Naive thymus-derived CD8-positive, alpha-beta T cell (primary cell): ENCODE measurements at regions not wholly inside any gene's neighbourhood (a gene's known extent, or its start where the extent isn't known, plus 50 kb on each side); places are given as distances from the start of the nearest gene placed in this dataset.

Experiments
- ATAC-seq, 2 donors: fragments of 150-1000 bp; cut with Tn5 transposase in 1 of 2; sonication (Bioruptor Pico), chemical (Tn5 transposase) in 1 of 2; 1 replicate in 1 of 2; 2 replicates in 1 of 2; pipeline ENCODE4 v1.10.0; 2021; ENCODE audit warnings: mild to moderate bottlenecking in 2 of 2, moderate library complexity in 2 of 2
- POLR2A ChIA-PET: fragments of 350-600 bp; sonication (Branson Sonifier 250); formaldehyde crosslinking; loops from one replicate; lab custom pipeline; 2021; ENCODE audit warnings: antibody characterized with exemption; lab: Charles Lee
- DNase-seq, 10 donors: peaks; one replicate each; pipeline versions ENCODE4 v3.0.0 to v3.0.0-alpha.2; 2020 to 2022
- H3K27ac Mint-ChIP-seq, 10 donors: one replicate each; pipeline ENCODE4 v1.8.0; 2020 to 2022; ENCODE audit warnings: mild to moderate bottlenecking in 10 of 10, mixed read lengths in 10 of 10, moderate library complexity in 4 of 10, inconsistent platforms in 1 of 10
- H3K27me3 Mint-ChIP-seq, 5 donors: one replicate each; pipeline ENCODE4 v1.8.0; 2021 to 2022; ENCODE audit warnings: mixed read lengths in 5 of 5
- H3K36me3 Mint-ChIP-seq, 3 donors: one replicate each; pipeline ENCODE4 v1.8.0; 2020 to 2022; ENCODE audit warnings: mixed read lengths in 3 of 3, mild to moderate bottlenecking in 2 of 3, inconsistent platforms in 1 of 3
- H3K4me1 Mint-ChIP-seq, 4 donors: one replicate each; pipeline ENCODE4 v1.8.0; 2021 to 2022; ENCODE audit warnings: mixed read lengths in 4 of 4
- H3K4me3 Mint-ChIP-seq, 10 donors: one replicate each; pipeline ENCODE4 v1.8.0; 2020 to 2022; ENCODE audit warnings: mild to moderate bottlenecking in 10 of 10, mixed read lengths in 10 of 10, moderate library complexity in 6 of 10, inconsistent platforms in 1 of 10
- H3K9me3 Mint-ChIP-seq, 9 donors: one replicate each; pipeline ENCODE4 v1.8.0; 2020 to 2022; ENCODE audit warnings: mixed read lengths in 9 of 9, mild to moderate bottlenecking in 3 of 9, inconsistent platforms in 1 of 9, moderate library complexity in 1 of 9

DNA sequence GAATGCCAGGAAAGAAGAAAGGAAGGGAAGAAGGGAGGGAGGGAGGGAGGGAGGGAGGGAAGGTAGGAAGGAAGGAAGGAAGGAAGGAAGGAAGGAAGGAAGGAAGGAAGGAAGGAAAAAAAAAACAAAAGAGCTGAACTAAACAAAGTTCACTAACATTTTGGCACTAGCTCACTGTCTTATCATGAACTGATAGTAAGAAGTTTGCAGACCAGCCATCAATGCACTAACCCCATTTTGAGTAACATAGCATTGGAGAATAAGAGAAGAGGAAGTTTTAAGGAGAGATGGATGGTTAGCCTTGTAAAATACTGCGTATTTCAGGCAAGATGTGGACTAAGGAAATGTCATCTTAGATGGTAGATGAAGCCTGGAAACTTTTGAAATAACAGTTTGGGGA lies 1136.0 kb downstream of the FLRT2 start:
- POLR2A ChIA-PET: no interaction called here
- H3K27me3 Mint-ChIP-seq: peaks cover 0 to 2% (median 0%) of the 10 kb centered on the region in 5 donors

DNA sequence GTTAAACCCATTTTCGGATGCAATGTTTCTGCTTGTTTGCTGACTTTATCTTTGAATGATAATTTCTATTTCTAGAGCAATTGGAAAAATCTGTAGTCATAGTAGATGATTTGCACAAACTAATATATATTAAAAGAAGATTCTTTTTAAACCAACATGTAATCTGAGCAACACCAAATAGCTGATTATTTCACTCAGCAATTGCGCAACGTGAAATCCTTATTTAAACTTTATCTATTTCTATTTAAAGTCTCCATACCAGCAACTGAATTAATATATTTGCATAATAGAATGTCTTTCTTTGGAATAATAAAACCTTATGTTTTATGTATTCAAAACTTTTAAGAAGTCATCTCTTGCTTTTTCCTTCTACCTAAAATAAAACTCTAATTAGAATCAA lies 1132.4 kb downstream of the FLRT2 start:
- no peak overlapping the region for H3K4me3 Mint-ChIP-seq
- POLR2A ChIA-PET: no interaction called here
- no peaks in the 10 kb centered on the region for H3K36me3 Mint-ChIP-seq
- no peak for ATAC-seq
- no peaks in the 10 kb centered on the region for H3K4me1 Mint-ChIP-seq
- no peaks in the 10 kb centered on the region for H3K27me3 Mint-ChIP-seq
- peaks cover 0 to 10% (median 3%) of the 10 kb centered on the region in 9 donors for H3K9me3 Mint-ChIP-seq
- DNase-seq: no peak
- H3K27ac Mint-ChIP-seq: no peak overlapping the region

More for the DNA sequence above, 1136.0 kb downstream of the FLRT2 start:
- DNase-seq (no peak), ATAC-seq (no peak)
- no peaks in the 10 kb centered on the region for H3K4me1 Mint-ChIP-seq
- H3K4me3 Mint-ChIP-seq: no peak overlapping the region
- H3K9me3 Mint-ChIP-seq: peaks cover 0 to 10% (median 6%) of the 10 kb centered on the region in 9 donors
- no peak overlapping the region for H3K27ac Mint-ChIP-seq
- H3K36me3 Mint-ChIP-seq: no peaks in the 10 kb centered on the region

DNA sequence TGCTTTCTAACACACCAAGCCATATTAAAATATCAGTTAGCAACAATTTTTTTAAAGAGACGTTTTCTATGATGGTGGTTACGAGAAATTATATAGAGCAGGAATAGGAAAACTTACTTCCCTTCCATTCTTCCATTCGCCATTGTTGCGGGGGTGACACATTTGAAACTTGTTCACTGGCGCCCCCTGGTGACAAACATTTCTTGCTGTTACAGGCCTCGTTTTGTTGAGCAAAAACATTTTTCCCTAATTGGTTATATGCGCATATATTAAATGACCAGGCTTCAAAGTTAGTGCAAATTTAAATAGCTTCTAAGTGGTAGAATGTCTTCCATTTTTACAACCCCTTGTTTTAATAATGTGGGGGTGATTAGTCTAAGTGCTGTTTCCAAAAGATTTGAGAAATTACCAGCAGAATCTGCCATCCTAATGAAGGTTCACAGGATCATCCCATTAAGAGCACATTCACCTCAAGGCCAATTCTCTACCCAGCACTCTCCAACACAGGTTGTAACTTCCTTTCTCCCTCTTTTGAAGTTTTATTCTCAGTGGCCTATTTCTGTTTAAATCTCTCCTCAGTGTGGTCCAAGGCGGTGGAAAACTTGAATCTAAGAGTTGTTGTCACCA lies 1124.7 kb downstream of the FLRT2 start:
- POLR2A ChIA-PET: no interaction called here
- Mint-ChIP-seq H3K27ac (no peak overlapping the region), H3K36me3 (no peaks in the 10 kb centered on the region), H3K4me1 (peaks cover 0 to 2% (median 0%) of the 10 kb centered on the region in 4 donors), H3K4me3 (no peak overlapping the region), H3K27me3 (no peaks in the 10 kb centered on the region), H3K9me3 (peaks cover 0 to 12% (median 0%) of the 10 kb centered on the region in 9 donors)
- DNase-seq: peak in 1 of 10 donors; percentile 7
- no peak for ATAC-seq

DNA sequence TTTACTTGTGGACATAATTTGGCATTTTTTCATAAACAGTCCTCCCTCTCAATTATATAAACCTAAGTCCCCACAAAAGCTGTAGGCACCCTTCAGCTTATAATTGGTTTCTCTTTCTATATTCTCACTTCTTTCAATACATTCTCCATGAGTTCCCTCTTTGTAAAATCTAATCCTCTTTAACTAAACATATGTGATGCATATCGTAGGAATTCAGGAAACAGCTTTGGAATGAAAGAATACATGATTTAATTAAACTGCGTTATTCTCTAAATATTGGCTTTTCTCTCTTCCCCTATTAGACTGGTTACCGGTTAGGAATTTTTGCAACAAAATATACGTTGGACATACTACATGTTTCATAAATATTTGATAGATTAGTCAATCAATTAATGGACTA lies 1122.6 kb downstream of the FLRT2 start:
- Mint-ChIP-seq H3K36me3 (no peaks in the 10 kb centered on the region), H3K9me3 (peaks cover 0 to 24% (median 6%) of the 10 kb centered on the region in 9 donors), H3K27me3 (no peaks in the 10 kb centered on the region), H3K27ac (no peak overlapping the region), H3K4me3 (no peak overlapping the region), H3K4me1 (peaks cover 0 to 2% (median 0%) of the 10 kb centered on the region in 4 donors)
- ATAC-seq (no peak), DNase-seq (no peak)
- POLR2A ChIA-PET: no interaction called here

DNA sequence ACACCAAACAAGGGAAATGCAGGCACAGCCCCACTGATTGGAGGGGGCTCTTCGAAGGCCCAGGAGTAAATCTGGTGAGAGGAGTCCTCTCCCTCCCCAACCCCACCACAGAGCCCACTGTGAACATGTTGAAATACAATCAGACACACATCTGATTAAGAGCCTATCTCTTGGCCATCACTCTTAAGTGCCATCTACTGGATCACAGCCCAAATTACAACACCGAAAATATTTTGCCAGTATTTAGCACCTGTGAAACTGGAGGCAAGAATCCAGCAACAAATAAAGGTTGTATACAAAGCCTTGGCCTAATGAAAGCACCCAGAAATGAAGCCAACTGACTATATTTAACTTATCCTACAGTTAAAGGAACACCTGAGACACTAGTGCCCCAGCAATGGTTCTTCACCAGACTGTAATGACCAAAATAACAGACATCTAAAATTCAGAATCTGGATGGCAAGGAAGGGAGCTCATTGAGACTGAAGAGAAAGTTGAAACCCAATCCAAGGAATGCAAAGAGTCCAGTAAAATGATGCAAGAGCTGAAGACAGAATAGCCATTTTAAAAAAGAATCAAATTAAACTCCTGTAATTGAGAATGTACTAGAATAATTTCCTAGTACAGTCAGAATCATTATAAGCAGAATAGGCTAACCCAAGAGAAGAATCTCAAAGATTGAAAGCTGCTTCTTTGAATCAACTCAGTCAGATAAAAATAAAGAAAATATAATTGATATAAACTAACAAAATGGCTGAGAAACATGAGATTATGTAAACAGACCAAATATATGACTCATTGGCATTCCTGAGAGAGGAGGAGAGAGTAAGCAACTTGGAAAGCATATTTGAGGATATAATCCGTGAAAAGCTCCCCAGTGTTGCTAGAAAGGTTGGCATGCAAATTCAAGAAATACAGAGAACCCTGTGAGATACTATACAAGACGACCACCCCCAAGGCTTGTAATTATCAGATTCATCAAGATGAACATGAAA lies 1117.0 kb downstream of the FLRT2 start:
- Mint-ChIP-seq H3K4me3 (no peak overlapping the region), H3K36me3 (no peaks in the 10 kb centered on the region), H3K4me1 (no peaks in the 10 kb centered on the region), H3K27ac (no peak overlapping the region), H3K9me3 (peaks cover 0 to 24% (median 7%) of the 10 kb centered on the region in 9 donors), H3K27me3 (no peaks in the 10 kb centered on the region)
- POLR2A ChIA-PET: no interaction called here
- DNase-seq: no peak
- ATAC-seq: no peak

DNA sequence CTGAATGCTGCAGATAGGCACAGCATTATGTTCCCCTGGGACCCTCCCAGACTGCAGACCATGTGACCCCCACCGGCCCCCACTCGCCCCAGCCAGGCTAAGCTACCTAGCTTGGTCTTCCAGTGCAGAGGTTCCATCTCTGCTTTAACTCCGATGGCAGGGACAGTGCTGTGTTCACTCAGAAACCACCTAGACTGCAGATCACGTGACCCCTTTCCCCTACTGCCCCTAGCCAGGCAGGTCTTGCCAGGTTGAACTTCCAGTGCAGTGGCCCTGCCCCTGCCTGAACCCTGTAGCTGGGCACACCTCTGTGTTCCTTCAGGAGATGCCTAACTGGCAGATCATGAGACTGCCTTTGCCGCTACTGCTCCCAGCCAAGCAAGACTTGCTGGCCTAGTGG lies 1116.2 kb downstream of the FLRT2 start:
- H3K36me3 Mint-ChIP-seq: no peaks in the 10 kb centered on the region
- no peak overlapping the region for H3K27ac Mint-ChIP-seq
- H3K27me3 Mint-ChIP-seq: no peaks in the 10 kb centered on the region
- H3K9me3 Mint-ChIP-seq: peaks cover 0 to 24% (median 7%) of the 10 kb centered on the region in 9 donors
- no peak overlapping the region for H3K4me3 Mint-ChIP-seq
- H3K4me1 Mint-ChIP-seq: no peaks in the 10 kb centered on the region
- POLR2A ChIA-PET: no interaction called here
- DNase-seq: no peak
- ATAC-seq: no peak

DNA sequence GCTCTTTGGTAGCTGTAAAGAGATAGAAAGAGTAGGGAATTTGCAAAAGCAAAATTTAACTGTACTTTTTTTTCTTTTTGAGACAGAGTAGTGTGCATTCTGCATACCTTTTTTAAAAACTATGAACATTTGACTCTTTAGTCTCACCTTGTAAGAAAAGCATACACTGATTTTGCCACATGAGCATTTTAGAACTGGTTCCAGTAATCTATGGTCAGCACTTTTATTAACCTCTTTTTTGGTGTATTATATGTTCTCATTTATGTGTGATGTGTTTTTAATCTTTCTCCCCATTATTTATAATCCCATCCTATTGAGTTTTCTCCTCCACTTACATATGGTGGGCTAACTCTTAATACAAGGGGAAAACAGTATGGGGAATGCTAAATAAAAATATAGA lies 1111.4 kb downstream of the FLRT2 start:
- ATAC-seq (no peak), DNase-seq (no peak)
- H3K36me3 Mint-ChIP-seq: no peaks in the 10 kb centered on the region
- no peak overlapping the region for H3K27ac Mint-ChIP-seq
- H3K9me3 Mint-ChIP-seq: peaks cover 0 to 18% (median 0%) of the 10 kb centered on the region in 9 donors
- no peaks in the 10 kb centered on the region for H3K27me3 Mint-ChIP-seq
- H3K4me1 Mint-ChIP-seq: no peaks in the 10 kb centered on the region
- POLR2A ChIA-PET: no interaction called here
- no peak overlapping the region for H3K4me3 Mint-ChIP-seq

DNA sequence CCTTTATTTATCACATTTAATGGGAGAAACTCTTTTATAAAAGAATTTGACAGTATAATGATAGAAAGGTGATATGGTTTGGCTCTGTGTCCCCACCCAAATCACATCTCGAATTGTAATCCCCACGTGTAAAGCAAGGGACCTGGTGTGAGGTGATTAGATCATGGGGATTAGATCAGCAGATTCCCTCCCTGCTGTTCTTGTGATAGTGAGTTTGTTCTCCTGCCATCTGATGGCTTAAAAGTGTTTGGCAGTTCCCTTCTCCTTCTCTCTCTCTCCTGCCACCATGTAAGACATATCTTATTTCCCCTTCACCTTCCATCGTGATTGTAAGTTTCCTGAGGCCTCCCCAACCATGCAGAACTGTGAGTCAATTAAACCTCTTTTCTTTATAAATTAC lies 1110.3 kb downstream of the FLRT2 start:
- POLR2A ChIA-PET: no interaction called here
- ATAC-seq (no peak), DNase-seq (no peak)
- H3K9me3 Mint-ChIP-seq: peaks cover 0 to 25% (median 2%) of the 10 kb centered on the region in 9 donors
- H3K4me3 Mint-ChIP-seq: no peak overlapping the region
- no peak overlapping the region for H3K27ac Mint-ChIP-seq
- no peaks in the 10 kb centered on the region for H3K27me3 Mint-ChIP-seq
- H3K4me1 Mint-ChIP-seq: no peaks in the 10 kb centered on the region
- H3K36me3 Mint-ChIP-seq: no peaks in the 10 kb centered on the region

DNA sequence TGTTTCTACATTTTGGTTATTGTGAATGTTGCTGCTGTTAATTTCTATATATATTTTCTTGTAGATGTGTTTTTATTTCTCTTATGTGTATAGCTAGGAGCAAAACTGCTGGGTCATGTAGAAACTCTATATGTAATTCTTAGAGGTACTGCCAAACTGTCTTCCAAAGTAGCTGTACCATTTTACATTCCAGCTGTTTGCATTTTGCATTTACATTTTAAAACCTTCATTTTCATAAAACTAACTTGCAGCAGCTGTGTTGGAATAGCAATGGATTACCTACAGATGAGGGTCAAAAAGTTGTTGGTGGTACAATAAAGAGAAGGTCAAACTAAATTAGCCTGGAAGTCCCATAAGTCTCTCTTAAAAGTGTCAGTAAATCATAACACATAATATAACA lies 1109.7 kb downstream of the FLRT2 start:
- H3K4me1 Mint-ChIP-seq: no peaks in the 10 kb centered on the region
- H3K36me3 Mint-ChIP-seq: no peaks in the 10 kb centered on the region
- DNase-seq (no peak), ATAC-seq (no peak)
- POLR2A ChIA-PET: no interaction called here
- H3K27me3 Mint-ChIP-seq: no peaks in the 10 kb centered on the region
- peaks cover 0 to 25% (median 2%) of the 10 kb centered on the region in 9 donors for H3K9me3 Mint-ChIP-seq
- no peak overlapping the region for H3K4me3 Mint-ChIP-seq
- H3K27ac Mint-ChIP-seq: no peak overlapping the region

DNA sequence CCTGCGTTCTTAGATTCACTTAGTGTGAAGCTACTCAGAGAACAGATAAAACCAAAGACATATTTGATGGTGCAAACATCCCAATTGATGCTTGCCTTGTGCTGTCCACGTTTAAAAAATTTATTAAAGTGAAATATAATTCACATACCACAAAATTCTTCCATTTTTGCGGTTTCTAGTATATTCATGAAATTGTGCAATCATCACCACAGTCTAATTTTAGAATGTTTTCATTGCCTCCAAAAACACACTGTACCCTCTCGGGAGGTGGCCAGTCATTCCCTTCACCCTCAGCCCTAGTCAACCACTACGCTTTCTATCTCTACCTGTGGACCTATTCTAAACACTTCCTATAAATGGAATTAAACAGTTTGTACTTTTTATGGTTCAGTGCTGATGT lies 1109.2 kb downstream of the FLRT2 start:
- Mint-ChIP-seq H3K27ac (no peak overlapping the region), H3K36me3 (no peaks in the 10 kb centered on the region), H3K4me1 (no peaks in the 10 kb centered on the region), H3K9me3 (peaks cover 0 to 25% (median 2%) of the 10 kb centered on the region in 9 donors), H3K27me3 (no peaks in the 10 kb centered on the region), H3K4me3 (no peak overlapping the region)
- POLR2A ChIA-PET: no interaction called here
- no peak for ATAC-seq
- DNase-seq: no peak

DNA sequence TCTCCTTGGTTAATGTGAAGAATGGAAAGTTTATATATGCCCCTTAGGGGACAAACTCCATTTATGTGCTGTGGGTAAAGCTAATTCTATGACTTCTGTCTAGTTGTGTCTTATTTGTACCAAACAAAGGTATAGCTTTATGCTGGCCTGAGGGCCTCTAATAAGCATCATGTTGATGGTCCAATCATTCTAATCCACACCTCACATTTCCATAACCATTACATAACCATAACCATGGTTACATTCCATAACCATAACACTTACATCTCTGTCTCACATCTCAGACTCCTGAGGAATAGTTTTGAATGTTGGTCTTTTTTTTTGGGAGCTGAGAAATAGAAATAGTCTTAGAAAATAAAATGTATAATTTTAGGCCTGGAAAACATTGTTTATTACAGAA lies 1097.1 kb downstream of the FLRT2 start:
- Mint-ChIP-seq H3K36me3 (peaks cover 0 to 4% (median 0%) of the 10 kb centered on the region in 3 donors), H3K27me3 (no peaks in the 10 kb centered on the region), H3K9me3 (peaks cover 0 to 18% (median 3%) of the 10 kb centered on the region in 9 donors), H3K4me1 (no peaks in the 10 kb centered on the region), H3K27ac (no peak overlapping the region), H3K4me3 (no peak overlapping the region)
- DNase-seq: no peak
- POLR2A ChIA-PET: no interaction called here
- no peak for ATAC-seq

DNA sequence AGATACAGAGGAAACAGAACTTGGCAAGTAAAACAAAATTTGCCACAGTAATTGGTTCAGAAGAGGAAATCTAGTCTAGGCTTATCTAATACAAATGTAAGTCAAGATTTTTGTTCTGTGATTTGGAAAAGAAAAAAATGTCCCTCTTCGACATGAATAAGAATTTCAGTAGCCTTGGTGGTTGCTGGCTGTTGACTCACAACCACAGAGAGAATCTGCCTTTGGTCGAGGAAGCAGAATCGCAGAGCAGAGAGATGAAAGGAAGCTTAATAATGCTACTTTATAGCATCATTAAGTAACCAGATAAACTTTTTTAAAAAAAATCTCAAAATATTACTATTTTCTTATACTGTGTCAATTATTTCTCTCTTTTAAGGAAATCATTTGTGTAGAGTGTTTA lies 1096.6 kb downstream of the FLRT2 start:
- no peak for ATAC-seq
- Mint-ChIP-seq H3K27ac (no peak overlapping the region), H3K36me3 (peaks cover 0 to 4% (median 0%) of the 10 kb centered on the region in 3 donors), H3K9me3 (peaks cover 0 to 18% (median 3%) of the 10 kb centered on the region in 9 donors), H3K4me1 (no peaks in the 10 kb centered on the region), H3K27me3 (no peaks in the 10 kb centered on the region), H3K4me3 (no peak overlapping the region)
- POLR2A ChIA-PET: no interaction called here
- no peak for DNase-seq

DNA sequence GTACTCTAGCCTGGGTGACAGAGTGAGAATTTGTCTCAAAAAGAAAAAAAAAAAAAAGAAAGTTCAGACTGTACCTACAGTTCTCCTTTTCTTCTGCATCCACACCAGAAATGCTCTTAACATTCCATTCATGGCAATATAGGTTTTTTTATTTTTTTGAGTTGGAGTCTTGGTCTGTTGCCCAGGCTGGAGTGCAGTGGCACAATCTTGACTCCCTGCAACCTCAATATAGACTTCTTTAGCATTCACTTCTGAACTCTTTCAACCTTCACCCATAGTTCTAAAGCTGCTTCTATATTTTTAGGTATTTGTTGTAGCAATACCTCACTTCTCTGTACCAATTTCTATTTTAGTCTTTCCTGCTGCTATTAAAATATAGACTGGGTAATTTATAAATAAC lies 1095.7 kb downstream of the FLRT2 start:
- POLR2A ChIA-PET: no interaction called here
- Mint-ChIP-seq H3K36me3 (peaks cover 0 to 4% (median 0%) of the 10 kb centered on the region in 3 donors), H3K27me3 (no peaks in the 10 kb centered on the region), H3K4me3 (no peak overlapping the region), H3K27ac (no peak overlapping the region), H3K9me3 (peaks cover 0 to 16% (median 5%) of the 10 kb centered on the region in 9 donors), H3K4me1 (no peaks in the 10 kb centered on the region)
- DNase-seq (no peak), ATAC-seq (no peak)
